ENCODE measurements at regions not wholly inside any gene's neighbourhood (a gene's known extent, or its start where the extent isn't known, plus 50 kb on each side); places are given as distances from the start of the nearest gene placed in this dataset.

DNA sequence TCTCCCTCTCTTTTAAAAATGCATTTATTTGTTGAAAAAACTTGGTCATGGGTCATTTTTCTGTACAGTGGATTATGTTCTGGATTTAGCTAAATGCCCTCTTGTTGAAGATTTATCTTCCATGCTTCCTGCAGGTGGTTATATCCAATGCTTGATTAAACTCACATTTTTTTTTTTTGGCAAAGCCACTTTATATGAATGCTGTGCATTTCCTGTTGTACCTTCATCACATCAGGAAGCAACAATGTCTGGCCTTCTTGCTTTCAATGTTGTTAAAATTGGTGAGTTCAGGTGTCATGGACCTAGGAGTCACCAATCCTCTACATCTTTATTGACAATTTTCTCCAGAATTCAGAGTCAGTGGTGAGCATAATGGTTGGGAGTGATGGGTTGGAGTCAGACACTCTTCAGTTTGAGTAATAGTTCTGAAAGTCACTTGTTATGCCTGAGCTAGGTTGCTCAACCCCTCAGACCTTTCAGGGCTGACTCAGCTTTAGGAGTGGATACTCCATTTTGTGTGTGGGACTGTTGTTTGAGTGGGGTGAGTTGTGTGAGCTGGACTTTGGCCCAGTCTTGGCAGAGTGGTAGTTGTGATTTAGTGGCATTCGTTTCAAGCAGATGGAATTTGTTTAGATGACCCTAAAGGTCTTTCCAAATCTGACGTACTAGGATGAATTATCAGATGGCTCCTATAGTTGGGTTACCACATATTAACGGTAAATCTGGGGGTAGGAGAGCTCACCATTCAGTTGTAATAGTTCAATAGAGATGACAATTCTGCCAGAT, 213.5 kb upstream of the ZNF32 start:
- ChIA-PET CTCF (interaction anchor here (1.0 to 1.9 kb wide), 2 partner anchors 172 to 449 kb away, joined by 3 to 8 read pairs; no protein-coding TSS in a partner anchor), POLR2A (interaction anchor here (0.7 to 1.7 kb wide), 4 partner anchors 19 to 124 kb away, joined by 3 to 8 read pairs (median 4); no protein-coding TSS in a partner anchor)
- DNase-seq (ENCODE audit: low read depth, low spot score) = peak; percentile 84
- H3K27me3 ChIP-seq (ENCODE audit: control insufficient read depth, insufficient read depth, low read length) = no peaks in the 10 kb centered on the region
- H3K4me3 ChIP-seq (ENCODE audit: low read depth, low read length) = no peak overlapping the region
- H3K9me3 ChIP-seq (ENCODE audit: control insufficient read depth, insufficient read depth, low read length) = no peaks in the 10 kb centered on the region; the same call in 1 of the 2 replicates
- TF ChIP-seq CTCF (IDR thresholded peaks at IDR 0.05; ENCODE audit: low read depth, low read length) = no peak
- peak overlapping the region; percentile 58 for H3K27ac ChIP-seq (ENCODE audit: low read depth, low read length)

GRCh38 chr10:43859016-43859525, 210.4 kb upstream of the ZNF32 start:
- no peak for TF ChIP-seq CTCF (IDR thresholded peaks at IDR 0.05; ENCODE audit: low read depth, low read length)
- ChIA-PET CTCF (no interaction called here), POLR2A (no interaction called here)
- DNase-seq (ENCODE audit: low read depth, low spot score) = no peak
- Histone ChIP-seq H3K4me3 (ENCODE audit: low read depth, low read length) (no peak overlapping the region), H3K27ac (ENCODE audit: low read depth, low read length) (no peak overlapping the region), H3K27me3 (ENCODE audit: control insufficient read depth, insufficient read depth, low read length) (no peaks in the 10 kb centered on the region), H3K9me3 (ENCODE audit: control insufficient read depth, insufficient read depth, low read length) (no peaks in the 10 kb centered on the region; the same call in 1 of the 2 replicates)

DNA sequence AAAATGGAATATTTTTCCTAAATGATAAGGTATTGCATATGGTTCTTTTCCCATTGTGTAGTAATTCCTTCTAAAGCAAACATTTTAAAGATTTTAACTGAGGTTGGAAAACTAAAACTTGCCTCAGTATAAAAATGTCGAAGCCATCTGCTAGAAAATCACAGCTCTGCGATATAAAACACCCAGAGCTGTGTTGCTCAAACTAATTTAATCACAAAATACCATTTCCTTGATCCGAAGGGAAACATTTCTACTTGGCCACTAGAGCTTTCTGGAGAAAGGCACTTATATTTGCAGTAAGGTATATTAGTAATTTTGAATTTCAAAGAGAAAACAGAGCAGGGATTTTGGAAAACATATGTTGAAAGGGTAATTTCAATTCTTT, 209.2 kb upstream of the ZNF32 start:
- no peak for DNase-seq (ENCODE audit: low read depth, low spot score)
- Histone ChIP-seq H3K27me3 (ENCODE audit: control insufficient read depth, insufficient read depth, low read length) (no peaks in the 10 kb centered on the region), H3K27ac (ENCODE audit: low read depth, low read length) (no peak overlapping the region), H3K4me3 (ENCODE audit: low read depth, low read length) (no peak overlapping the region), H3K9me3 (ENCODE audit: control insufficient read depth, insufficient read depth, low read length) (no peaks in the 10 kb centered on the region)
- CTCF ChIA-PET = interaction anchor here (0.7 kb wide), 1 partner anchor 168 kb away, joined by 3 read pairs; no protein-coding TSS in a partner anchor
- POLR2A ChIA-PET = no interaction called here
- TF ChIP-seq CTCF (IDR thresholded peaks at IDR 0.05; ENCODE audit: low read depth, low read length) = no peak

DNA sequence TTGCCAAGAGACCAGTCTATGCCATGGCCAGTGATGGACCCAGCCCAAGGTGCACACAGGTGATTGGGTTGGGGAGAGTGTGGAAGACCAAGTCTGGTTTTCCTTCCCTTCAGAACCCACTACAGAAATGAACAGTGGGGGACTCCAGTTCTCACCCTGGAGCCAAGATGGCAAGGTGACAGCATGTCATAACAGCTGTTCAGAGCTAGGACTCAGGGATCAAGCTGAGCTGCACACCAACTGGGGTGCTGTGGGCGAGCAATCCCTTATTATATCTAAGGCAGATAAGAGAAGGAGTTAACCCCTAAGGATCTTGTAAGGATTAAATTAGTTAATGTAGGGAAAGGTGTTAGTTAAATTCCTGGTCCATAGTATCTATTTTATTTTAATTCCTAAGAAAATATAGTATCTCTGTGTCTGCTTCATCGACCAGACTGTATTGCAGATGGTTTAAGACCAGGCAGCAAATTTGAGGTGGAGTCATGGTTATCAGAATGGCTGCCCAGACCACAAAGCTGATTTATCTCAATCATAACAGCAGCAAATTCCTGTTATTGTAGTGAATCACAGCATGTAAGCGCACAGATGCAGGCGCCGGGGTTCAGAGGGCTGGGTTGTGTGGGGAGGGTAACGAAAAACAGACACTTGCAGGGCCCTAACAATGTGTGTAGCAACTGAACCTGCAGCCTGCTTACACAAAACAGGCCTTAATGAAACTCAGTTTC, 208.7 kb upstream of the ZNF32 start:
- no peak for TF ChIP-seq CTCF (IDR thresholded peaks at IDR 0.05; ENCODE audit: low read depth, low read length)
- H3K27ac ChIP-seq (ENCODE audit: low read depth, low read length) = no peak overlapping the region
- H3K4me3 ChIP-seq (ENCODE audit: low read depth, low read length) = no peak overlapping the region
- H3K27me3 ChIP-seq (ENCODE audit: control insufficient read depth, insufficient read depth, low read length) = no peaks in the 10 kb centered on the region
- H3K9me3 ChIP-seq (ENCODE audit: control insufficient read depth, insufficient read depth, low read length) = no peaks in the 10 kb centered on the region; the same call in 1 of the 2 replicates
- peak; percentile 66 for DNase-seq (ENCODE audit: low read depth, low spot score)
- CTCF ChIA-PET = no interaction called here
- POLR2A ChIA-PET = no interaction called here

DNA sequence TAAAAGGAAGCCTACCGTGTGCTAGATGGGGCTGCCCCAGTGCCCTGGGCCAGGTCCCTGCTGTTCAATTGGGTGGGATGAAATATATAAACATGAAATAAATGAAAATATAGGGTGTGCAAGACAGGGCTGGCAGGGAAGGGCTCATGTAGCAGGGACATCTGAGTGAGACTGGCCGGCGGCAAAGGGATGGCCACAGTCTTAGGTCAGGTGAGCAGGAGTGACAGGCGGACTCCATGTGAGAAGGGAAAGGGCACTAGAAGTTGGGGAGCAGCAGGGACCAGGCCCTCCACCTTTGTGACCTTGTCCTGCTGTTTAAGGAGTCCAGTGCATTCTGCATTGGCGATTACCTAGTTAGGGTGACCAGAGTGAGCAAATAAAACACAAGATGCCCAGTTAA, 207.6 kb upstream of the ZNF32 start:
- no peak for TF ChIP-seq CTCF (IDR thresholded peaks at IDR 0.05; ENCODE audit: low read depth, low read length)
- ChIA-PET POLR2A (no interaction called here), CTCF (no interaction called here)
- H3K27ac ChIP-seq (ENCODE audit: low read depth, low read length) = no peak overlapping the region
- no peaks in the 10 kb centered on the region; the same call in 1 of the 2 replicates for H3K9me3 ChIP-seq (ENCODE audit: control insufficient read depth, insufficient read depth, low read length)
- DNase-seq (ENCODE audit: low read depth, low spot score) = no peak
- H3K4me3 ChIP-seq (ENCODE audit: low read depth, low read length) = no peak overlapping the region
- H3K27me3 ChIP-seq (ENCODE audit: control insufficient read depth, insufficient read depth, low read length) = no peaks in the 10 kb centered on the region
